Hepatic stellate cell (primary cell): ENCODE measurements at regions not wholly inside any gene's neighbourhood (a gene's known extent, or its start where the extent isn't known, plus 50 kb on each side); places are given as distances from the start of the nearest gene placed in this dataset.
"Not testable (repeated sequence)": the region's sequence is repeated elsewhere in the genome, so short reads cannot be mapped to it uniquely, and the experiment has no call there.

Source experiments
- DNase-seq: peaks from one replicate; pipeline ENCODE4 v3.0.0; 2011; ENCODE audit warnings: low spot score

GRCh38 chr4:187491959-187492358 is 503.6 kb upstream of the ZFP42 start:
- no peak for DNase-seq

- no peak for DNase-seq
Observed at GRCh38 chr4:187493661-187494060, 501.9 kb upstream of the ZFP42 start.

DNA sequence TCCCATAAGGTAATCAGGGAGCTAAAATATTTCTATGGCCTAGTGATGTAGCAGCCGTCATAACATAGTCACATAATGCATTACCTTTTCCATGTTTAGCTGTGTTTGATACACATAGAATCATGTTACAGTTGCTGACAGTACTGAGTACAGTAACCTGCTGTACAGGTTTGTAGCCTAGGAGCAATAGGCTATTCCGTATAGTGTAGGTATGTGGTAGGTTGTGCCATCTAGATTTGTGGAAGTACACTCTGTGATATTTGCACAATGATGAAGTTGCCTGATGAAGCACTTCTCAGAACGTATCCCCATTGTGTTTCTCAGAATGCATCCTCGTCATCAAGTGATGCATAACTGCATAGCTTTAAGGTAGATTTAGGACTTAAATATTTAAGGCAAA is 495.6 kb upstream of the ZFP42 start:
- DNase-seq: no peak

- no peak for DNase-seq
Observed at GRCh38 chr4:187500796-187501195, 494.8 kb upstream of the ZFP42 start.

GRCh38 chr4:187501731-187502130 is 493.8 kb upstream of the ZFP42 start:
- DNase-seq: no peak

DNA sequence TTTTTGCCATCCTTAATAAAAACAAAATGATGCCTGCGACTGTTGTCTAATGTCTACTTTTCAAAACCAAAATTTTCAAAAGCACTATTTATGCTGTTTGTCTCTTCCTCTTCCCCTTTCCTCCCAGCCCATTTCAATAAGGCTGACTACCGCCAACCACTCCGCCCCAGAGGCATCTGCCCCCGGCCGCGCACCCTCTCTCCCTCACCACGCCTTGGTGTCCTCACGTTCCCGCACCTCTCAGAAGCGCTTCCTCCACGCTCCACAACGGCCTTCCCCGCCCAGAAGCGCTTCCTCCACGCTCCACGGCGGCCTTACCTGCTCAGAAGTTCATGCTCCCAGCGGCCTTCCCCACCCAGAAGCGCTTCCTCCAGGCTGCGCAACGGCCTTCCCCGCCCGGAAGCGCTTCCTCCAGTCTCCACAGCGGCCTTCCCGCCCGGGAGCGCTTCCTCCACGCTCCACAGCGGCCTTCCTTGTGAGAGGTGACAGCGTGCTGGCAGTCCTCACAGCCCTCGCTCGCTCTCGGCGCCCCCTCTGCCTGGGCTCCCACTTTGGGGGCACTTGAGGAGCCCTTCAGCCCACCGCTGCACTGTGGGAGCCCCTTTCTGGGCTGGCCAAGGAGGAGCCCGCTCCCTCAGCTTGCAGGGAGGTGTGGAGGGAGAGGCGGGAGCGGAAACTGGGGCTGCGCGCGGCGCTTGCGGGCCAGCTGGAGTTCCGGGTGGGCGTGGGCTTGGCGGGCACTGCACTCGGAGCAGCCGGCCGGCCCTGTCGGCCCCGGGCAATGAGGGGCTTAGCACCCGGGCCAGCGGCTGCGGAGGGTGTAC is 490.4 kb upstream of the ZFP42 start:
- DNase-seq: no peak

DNA sequence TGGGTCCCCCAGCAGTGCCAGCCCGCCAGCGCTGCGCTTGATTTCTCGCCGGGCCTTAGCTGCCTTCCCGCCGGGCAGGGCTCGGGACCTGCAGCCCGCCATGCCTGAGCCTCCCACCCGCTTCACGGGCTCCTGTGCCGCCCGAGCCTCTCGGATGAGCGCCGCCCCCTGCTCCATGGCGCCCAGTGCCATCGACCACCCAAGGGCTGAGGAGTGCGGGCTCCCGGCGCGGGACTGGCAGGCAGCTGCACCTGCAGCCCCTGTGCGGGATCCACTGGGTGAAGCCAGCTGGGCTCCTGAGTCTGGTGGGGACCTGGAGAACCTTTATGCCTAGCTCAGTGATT is 489.8 kb upstream of the ZFP42 start:
- DNase-seq: not testable (repeated sequence)

DNA sequence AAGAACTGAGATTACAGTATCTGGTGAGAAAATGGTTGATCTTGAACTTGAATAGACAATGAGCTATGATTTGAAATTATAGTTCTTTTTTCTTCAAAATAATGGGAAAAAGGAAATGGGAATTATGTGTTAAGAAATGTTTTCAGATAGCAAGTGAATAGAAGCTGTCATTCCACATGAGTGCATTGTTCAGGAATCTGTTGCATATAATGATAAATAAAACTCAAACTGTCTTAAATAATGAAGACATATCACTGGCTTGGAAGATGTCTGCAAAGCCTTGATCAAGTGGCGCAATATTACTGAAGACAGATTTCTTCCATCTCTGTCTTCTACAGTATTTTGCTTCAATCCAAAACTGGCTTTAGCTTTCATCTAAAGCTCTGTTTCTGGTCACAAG is 479.3 kb upstream of the ZFP42 start:
- no peak for DNase-seq

DNA sequence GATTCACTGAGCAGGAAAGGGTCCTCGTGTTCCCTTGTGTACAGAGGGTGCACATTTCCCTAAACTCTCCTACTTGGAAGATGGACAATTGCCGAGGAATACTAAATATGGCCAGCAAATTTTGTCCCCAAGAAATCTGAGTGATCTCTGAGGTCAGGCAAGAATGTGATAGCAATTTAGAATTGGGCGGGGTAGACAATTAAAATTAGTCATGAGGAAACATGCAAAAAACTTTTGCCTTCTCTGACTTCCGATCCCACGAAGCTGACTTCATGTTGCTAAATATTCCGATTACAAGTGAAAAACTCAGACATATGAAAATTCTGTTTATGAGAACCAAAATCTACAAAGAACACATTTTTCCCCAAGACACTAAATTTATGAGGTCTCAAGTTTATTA is 453.9 kb upstream of the ZFP42 start:
- no peak for DNase-seq

DNA sequence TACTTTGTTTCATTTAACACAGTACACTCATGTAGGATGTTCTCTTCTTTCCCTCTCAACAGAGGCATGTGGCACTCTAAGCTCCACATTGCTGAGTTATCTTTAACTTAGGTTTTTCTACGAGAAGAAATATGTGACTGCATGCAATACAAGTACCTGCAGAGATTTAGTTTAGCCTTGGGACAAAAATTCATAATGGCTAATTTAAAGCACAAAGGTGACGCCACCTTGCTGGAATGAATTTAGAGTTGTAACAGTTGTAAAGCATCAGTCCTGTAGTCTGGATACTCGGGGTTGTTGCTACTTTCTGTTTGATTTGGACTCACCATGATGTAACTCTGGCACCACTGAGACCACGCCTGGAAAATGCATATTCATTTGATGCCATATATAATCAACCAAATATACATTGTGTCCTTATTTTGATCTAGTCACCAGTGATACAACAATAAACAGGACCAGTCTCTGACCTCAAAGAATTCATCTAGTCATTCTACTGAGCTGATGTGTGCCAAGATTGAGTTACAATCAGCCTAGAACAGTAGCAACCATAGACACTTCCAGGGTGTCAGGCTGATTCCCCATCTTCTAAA is 451.0 kb upstream of the ZFP42 start:
- DNase-seq: no peak

DNA sequence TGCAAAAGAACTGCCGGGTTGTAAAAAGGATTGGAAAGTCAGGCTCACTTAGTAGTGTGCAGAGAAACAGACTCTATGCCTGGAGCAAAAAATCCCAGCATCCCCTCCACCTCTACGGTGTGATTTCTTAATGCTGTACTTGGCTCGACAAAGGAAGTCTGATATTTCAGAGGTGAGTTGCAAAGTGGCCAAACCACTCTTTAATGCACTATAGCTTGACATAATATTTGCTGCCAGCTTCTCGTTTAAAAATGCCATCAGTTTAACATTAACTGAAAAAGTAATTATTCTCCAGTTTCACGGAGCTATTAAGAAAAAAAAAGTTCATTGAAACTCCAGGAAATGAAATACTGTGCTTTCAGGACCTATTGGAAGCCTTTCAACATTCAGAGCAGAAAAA is 448.3 kb upstream of the ZFP42 start:
- DNase-seq: no peak

DNA sequence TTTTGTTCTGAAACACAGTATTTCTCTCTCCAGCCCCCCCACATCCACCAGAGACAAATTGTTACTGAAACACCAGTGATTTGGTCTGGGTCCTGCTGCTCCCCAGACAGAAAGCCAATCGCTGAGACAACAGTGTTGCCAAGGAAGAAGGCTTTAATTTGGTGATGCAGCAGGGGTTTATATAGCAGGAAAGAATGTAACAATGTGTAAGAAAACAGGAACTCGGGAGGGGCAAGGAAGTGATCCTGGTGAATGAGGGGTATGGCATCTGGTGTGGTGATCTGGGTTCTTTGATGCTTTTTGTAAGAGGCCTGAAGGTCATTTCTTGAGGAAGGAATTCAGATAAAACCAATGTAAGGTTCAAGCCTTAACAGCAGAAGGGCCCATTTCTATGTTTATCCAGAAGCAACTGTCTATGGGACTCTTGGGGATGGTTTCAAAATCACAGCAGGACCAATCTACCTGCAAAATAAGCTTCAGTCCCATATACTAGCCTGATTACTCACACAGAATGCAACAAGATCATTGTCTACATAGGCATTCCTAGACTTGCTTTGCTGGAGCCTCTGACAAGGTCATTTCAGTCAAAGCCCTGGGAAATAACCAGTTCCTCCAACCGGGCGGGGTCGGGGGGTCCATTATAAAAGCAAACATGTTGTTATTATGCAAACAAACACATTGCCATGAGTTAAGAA is 445.2 kb upstream of the ZFP42 start:
- no peak for DNase-seq

GRCh38 chr4:187552781-187553180 is 442.8 kb upstream of the ZFP42 start:
- DNase-seq: no peak

GRCh38 chr4:187555174-187555573 is 440.4 kb upstream of the ZFP42 start:
- DNase-seq: no peak

DNA sequence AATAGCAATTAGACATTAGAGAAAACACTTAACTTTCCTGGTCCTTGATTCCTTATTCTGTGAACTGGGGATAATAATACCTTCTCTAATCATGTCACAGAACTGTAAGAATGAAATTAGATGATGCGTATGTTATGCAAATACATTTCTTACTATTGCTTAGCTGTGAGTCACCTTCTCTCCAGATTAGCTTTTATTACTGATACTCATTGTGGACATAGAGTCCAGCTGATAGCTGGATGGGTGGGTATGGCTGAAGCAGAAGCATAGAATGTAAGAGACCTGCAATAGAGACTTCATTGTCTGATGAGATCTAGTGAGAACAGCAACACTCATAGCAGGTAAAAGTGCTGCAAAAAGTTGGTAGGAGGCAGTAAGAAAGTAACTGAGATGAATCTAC is 437.2 kb upstream of the ZFP42 start:
- DNase-seq: no peak

- no peak for DNase-seq
Observed at GRCh38 chr4:187562345-187562744, 433.2 kb upstream of the ZFP42 start.

DNA sequence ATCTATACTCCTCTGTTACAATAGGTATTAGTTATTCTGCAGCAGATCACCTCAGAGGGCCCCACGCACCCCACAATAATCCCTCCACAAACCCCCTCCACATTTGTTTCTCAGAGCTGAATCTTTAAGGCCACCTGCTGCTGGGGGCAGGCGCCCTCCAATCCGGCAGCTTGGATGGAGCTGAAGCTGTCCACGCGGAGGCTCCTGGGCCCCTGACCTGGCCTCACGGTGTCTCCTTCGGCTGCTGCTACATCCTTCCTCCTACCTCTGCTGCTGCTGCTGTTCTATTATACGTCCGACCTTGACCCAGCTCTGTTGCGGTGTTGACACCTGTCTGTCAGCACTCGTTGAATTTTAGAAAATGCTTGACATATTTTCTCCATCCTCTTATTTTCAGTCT is 430.2 kb upstream of the ZFP42 start:
- DNase-seq: no peak

DNA sequence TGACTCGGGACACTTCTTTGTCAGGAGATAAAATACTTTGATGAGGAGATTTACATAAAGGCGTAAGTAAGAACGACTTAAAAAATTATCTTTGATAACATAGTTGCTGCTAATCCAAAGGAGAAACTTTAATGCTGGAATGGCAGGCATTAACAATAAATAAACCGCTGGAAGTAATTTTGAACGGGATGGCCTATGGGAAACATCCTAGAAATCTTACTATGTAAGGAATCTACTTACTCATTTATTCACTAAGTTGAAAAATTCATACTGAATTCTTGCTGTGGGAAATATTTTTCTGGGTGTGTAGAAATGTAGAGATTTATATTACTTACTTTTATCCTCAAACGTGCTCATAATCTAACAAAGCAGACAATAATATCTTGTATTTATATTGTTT is 425.7 kb upstream of the ZFP42 start:
- DNase-seq: no peak

DNA sequence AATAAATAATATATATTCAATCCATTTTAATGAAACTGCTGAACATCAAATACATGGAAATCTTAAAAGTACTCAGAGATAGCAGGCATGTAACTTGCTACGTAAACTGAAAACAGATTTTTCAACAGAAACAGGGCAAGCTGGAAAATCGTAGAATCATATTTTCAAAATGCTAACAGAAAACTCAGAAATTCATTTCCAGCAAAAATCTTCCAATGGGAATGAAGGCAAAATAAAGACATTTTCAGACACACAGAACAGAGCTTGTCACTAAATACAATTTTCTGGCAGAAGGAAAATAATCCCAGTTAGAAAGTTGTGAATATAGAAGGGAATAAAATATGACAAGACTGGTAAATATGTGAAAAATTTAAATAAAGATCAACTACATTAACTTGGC is 419.9 kb upstream of the ZFP42 start:
- DNase-seq: no peak

DNA sequence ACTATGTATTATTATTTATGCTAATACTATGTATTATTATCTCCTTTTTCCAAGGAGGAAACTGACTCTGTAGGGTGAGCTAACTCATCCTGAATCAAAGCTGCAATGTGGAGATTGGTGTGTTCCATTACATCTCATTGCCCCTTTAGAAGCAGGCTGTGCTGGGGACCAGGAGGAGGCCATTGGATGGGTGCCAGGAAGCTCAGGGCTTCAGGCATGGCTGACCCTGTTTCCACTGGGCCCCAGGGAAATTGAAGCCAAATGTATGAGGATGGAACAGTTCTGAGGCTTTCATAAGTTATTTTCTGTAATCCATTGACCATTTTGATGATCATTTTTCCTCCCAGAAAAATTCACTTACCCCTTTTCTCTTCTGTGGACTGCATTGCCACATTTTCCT is 418.8 kb upstream of the ZFP42 start:
- DNase-seq: no peak

- no peak for DNase-seq
Observed at GRCh38 chr4:187577941-187578480, 417.6 kb upstream of the ZFP42 start.

DNA sequence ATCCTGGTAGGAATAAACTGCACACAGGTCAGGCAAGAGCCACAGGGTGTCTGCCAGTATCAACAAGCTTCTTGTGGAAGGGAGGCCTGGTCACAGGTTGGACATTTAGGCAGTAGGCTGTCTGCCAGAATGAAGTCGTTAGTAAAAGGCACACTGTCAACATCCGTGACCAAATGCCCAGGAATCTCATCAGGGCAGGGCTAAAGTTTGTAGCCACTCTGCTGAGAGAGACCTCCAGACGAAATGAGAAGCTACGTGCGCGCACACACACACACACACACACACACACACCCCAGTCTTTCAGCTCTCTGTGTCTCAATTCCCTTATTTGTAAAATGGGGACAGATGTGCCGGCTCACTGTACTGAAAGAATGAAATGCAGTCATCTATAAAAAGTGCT is 408.7 kb upstream of the ZFP42 start:
- DNase-seq: peak; percentile 21

- peak; percentile 47 for DNase-seq
Observed at GRCh38 chr4:187598196-187598595, 397.4 kb upstream of the ZFP42 start.
